Muscle layer of colon (tissue), 2 donors: ENCODE measurements at regions not wholly inside any gene's neighbourhood (a gene's known extent, or its start where the extent isn't known, plus 50 kb on each side); places are given as distances from the start of the nearest gene placed in this dataset.

Source experiments
- H3K27ac ChIP-seq: one replicate; pipeline ENCODE4 v1.7.0; 2013; ENCODE audit warnings: low read depth, mild to moderate bottlenecking, low read length, moderate library complexity
- H3K27me3 ChIP-seq, 2 donors: one replicate each; pipeline ENCODE4 v1.7.0; 2013; ENCODE audit warnings: low read length in 2 of 2, mild to moderate bottlenecking in 2 of 2; ENCODE audit not compliant: insufficient read depth in 2 of 2, control insufficient read depth in 1 of 2
- H3K36me3 ChIP-seq: one replicate; pipeline ENCODE4 v1.7.0; 2013; ENCODE audit warnings: mild to moderate bottlenecking, low read length; ENCODE audit not compliant: insufficient read depth
- H3K4me1 ChIP-seq: one replicate; pipeline ENCODE4 v1.7.0; 2013; ENCODE audit warnings: mild to moderate bottlenecking, low read length; ENCODE audit not compliant: insufficient read depth
- H3K4me3 ChIP-seq, 2 donors: one replicate each; pipeline ENCODE4 v1.7.0; 2013; ENCODE audit warnings: low read length in 2 of 2, low read depth in 1 of 2, mild to moderate bottlenecking in 1 of 2, moderate library complexity in 1 of 2
- H3K9ac ChIP-seq: one replicate; pipeline ENCODE4 v1.7.0; 2013; ENCODE audit warnings: low read length
- H3K9me3 ChIP-seq: one replicate; pipeline ENCODE4 v1.7.0; 2013; ENCODE audit warnings: mild to moderate bottlenecking, low read length
- donor health status: abdominal sarcoma.
- donor health status: Adenocarcinoma of cecum.

- Histone ChIP-seq H3K27ac (no peak overlapping the region), H3K9ac (no peak overlapping the region), H3K27me3 (no peaks in the 10 kb centered on the region), H3K4me3 (no peak overlapping the region), H3K4me1 (no peaks in the 10 kb centered on the region), H3K36me3 (no peaks in the 10 kb centered on the region), H3K9me3 (no peaks in the 10 kb centered on the region)
Measured at GRCh38 chr6:137756788-137757187, 110.3 kb upstream of the TNFAIP3 start.

GRCh38 chr6:137758661-137759060 is 108.4 kb upstream of the TNFAIP3 start:
- Histone ChIP-seq H3K9ac (no peak overlapping the region), H3K4me3 (no peak overlapping the region), H3K27me3 (no peaks in the 10 kb centered on the region), H3K4me1 (no peaks in the 10 kb centered on the region), H3K27ac (no peak overlapping the region), H3K9me3 (no peaks in the 10 kb centered on the region), H3K36me3 (no peaks in the 10 kb centered on the region)

GRCh38 chr6:137759624-137760023 is 107.4 kb upstream of the TNFAIP3 start:
- Histone ChIP-seq H3K9ac (no peak overlapping the region), H3K36me3 (no peaks in the 10 kb centered on the region), H3K27me3 (no peaks in the 10 kb centered on the region)

DNA sequence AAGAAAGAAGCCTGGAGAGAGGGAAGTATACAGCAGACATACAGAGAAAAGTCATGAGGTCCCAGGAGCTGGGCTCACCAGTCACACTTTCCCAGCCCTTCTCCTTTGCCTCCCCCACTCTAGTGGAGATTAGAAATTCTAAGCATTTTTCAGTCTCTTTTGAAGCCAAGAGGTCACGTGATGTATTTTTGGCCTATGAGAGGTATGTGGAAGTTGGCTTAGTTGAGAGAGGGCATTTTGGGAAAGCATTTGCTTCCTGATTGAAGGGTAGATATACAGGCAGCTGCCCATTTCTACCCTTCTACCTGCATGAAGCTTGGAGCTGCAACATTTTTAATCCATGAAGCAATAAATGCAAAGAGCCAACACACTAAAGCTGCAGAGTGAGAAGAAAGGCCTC is 106.0 kb upstream of the TNFAIP3 start:
- H3K27ac ChIP-seq, result no peak overlapping the region
- no peaks in the 10 kb centered on the region for H3K36me3 ChIP-seq
- no peaks in the 10 kb centered on the region for H3K4me1 ChIP-seq
- no peak overlapping the region for H3K9ac ChIP-seq
- no peaks in the 10 kb centered on the region for H3K27me3 ChIP-seq
- no peak overlapping the region for H3K4me3 ChIP-seq
- no peaks in the 10 kb centered on the region for H3K9me3 ChIP-seq

More at GRCh38 chr6:137759624-137760023, 107.4 kb upstream of the TNFAIP3 start:
- H3K4me3 ChIP-seq, result no peak overlapping the region
- H3K27ac ChIP-seq, result no peak overlapping the region
- H3K9me3 ChIP-seq, result no peaks in the 10 kb centered on the region
- H3K4me1 ChIP-seq, result no peaks in the 10 kb centered on the region

DNA sequence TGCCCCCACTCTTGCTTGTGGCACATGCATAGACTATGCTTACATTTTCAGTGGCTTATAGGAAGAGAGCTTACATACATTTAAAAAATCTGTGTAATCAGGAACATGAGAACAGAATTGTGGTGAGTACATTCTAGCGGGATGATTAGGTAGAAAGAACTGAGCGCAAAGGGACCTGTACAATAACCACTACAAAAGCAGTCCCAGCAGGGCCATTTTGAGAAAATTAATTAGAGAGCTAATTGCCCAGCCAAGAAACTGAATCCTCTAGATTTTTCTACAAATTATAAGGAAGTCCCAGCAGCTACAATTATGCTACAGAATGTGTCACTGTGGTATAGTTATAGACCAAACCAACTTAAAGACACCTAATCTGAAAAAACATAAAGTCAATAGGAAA is 105.6 kb upstream of the TNFAIP3 start:
- Histone ChIP-seq H3K4me1 (no peaks in the 10 kb centered on the region), H3K9ac (no peak overlapping the region), H3K27me3 (no peaks in the 10 kb centered on the region), H3K9me3 (no peaks in the 10 kb centered on the region), H3K36me3 (no peaks in the 10 kb centered on the region), H3K27ac (no peak overlapping the region), H3K4me3 (no peak overlapping the region)

GRCh38 chr6:137762168-137763090 is 104.6 kb upstream of the TNFAIP3 start:
- no peaks in the 10 kb centered on the region for H3K27me3 ChIP-seq
- H3K36me3 ChIP-seq, result no peaks in the 10 kb centered on the region
- no peak overlapping the region for H3K4me3 ChIP-seq
- no peak overlapping the region for H3K9ac ChIP-seq
- H3K4me1 ChIP-seq, result no peaks in the 10 kb centered on the region
- no peaks in the 10 kb centered on the region for H3K9me3 ChIP-seq
- H3K27ac ChIP-seq, result no peak overlapping the region

- Histone ChIP-seq H3K27ac (no peak overlapping the region), H3K4me3 (no peak overlapping the region)
Measured at GRCh38 chr6:137763436-137763835, 103.6 kb upstream of the TNFAIP3 start.

GRCh38 chr6:137763886-137764285 is 103.2 kb upstream of the TNFAIP3 start:
- H3K9ac ChIP-seq, result no peak overlapping the region
- no peak overlapping the region for H3K27ac ChIP-seq
- no peak overlapping the region for H3K4me3 ChIP-seq
- H3K27me3 ChIP-seq, result no peaks in the 10 kb centered on the region
- H3K4me1 ChIP-seq, result no peaks in the 10 kb centered on the region
- no peaks in the 10 kb centered on the region for H3K36me3 ChIP-seq
- no peaks in the 10 kb centered on the region for H3K9me3 ChIP-seq

More at GRCh38 chr6:137763436-137763835, 103.6 kb upstream of the TNFAIP3 start:
- Histone ChIP-seq H3K9ac (no peak overlapping the region), H3K27me3 (no peaks in the 10 kb centered on the region), H3K9me3 (no peaks in the 10 kb centered on the region), H3K4me1 (no peaks in the 10 kb centered on the region), H3K36me3 (no peaks in the 10 kb centered on the region)

DNA sequence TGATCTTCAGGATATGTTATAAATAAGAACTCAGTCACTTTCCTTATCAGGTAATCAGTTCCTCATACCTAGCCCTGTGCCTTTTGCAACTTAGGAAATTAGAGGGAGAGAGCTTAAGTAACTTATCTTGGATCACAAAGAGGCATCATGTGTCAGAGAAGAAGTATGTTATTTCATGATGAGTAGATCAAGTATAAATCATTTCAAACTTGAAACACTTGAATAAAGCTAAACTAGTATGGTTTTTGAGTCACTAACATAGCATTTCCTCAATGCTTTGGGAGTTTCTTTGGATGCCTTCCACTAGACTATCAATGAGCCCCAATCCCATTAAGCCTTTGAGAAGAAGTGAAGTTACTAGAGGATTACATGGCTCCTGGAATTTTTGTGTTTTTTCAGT is 102.6 kb upstream of the TNFAIP3 start:
- Histone ChIP-seq H3K27me3 (no peaks in the 10 kb centered on the region), H3K4me1 (no peaks in the 10 kb centered on the region), H3K4me3 (no peak overlapping the region), H3K36me3 (no peaks in the 10 kb centered on the region), H3K27ac (no peak overlapping the region), H3K9me3 (no peaks in the 10 kb centered on the region), H3K9ac (no peak overlapping the region)

DNA sequence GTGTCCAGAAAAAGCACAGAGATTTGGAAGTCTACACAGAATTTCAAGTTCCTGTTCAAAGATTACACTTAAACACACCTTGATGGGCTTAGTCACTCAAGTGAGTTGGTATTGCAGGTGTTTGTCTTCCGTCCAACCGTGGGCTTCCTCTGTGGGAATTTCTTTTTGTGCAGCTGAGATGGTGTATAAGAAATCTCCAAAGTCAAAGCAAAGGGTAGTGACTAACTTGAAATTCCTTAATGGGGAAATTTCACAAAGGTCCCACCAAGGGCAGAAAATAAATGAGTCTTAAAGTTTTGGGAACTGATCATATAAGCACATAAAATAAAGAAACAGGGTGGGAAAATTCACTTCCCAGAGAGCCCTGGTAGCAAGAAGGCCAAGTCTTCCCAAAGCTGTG is 102.0 kb upstream of the TNFAIP3 start:
- H3K9ac ChIP-seq, result no peak overlapping the region

GRCh38 chr6:137766596-137767370 is 100.3 kb upstream of the TNFAIP3 start:
- H3K27ac ChIP-seq, result no peak overlapping the region

More for the DNA sequence above, 102.0 kb upstream of the TNFAIP3 start:
- Histone ChIP-seq H3K27me3 (no peaks in the 10 kb centered on the region), H3K4me3 (no peak overlapping the region), H3K36me3 (no peaks in the 10 kb centered on the region), H3K9me3 (no peaks in the 10 kb centered on the region), H3K4me1 (no peaks in the 10 kb centered on the region), H3K27ac (no peak overlapping the region)

More at GRCh38 chr6:137766596-137767370, 100.3 kb upstream of the TNFAIP3 start:
- H3K9ac ChIP-seq, result no peak overlapping the region
- H3K4me3 ChIP-seq, result no peak overlapping the region
- no peaks in the 10 kb centered on the region for H3K4me1 ChIP-seq
- no peaks in the 10 kb centered on the region for H3K27me3 ChIP-seq
- H3K9me3 ChIP-seq, result no peaks in the 10 kb centered on the region
- H3K36me3 ChIP-seq, result no peaks in the 10 kb centered on the region
